Panc1 (cell line): ENCODE measurements at regions not wholly inside any gene's neighbourhood (a gene's known extent, or its start where the extent isn't known, plus 50 kb on each side); places are given as distances from the start of the nearest gene placed in this dataset.

Experiments
- CTCF ChIP-seq: fragments of 450-650 bp; IDR thresholded peaks from 2 replicates; pipeline ENCODE4 v1.5.1; 2017; ENCODE audit warnings: mild to moderate bottlenecking
- POLR2AphosphoS5 ChIP-seq: IDR thresholded peaks from 2 replicates; pipeline ENCODE4 v1.6.1; 2012; ENCODE audit warnings: mild to moderate bottlenecking, low read depth, low read length, moderate library complexity

- TF ChIP-seq CTCF (no peak), POLR2AphosphoS5 (no peak)
These were observed 130.3 kb downstream of the FOXD1 start for GRCh38 chr5:73318308-73318719.
